IgD-negative memory B cell (primary cell): ENCODE measurements at regions not wholly inside any gene's neighbourhood (a gene's known extent, or its start where the extent isn't known, plus 50 kb on each side); places are given as distances from the start of the nearest gene placed in this dataset.

Experiments used
- H3K27ac Mint-ChIP-seq, 3 donors: one replicate each; pipeline ENCODE4 v1.8.0; 2020 to 2022; ENCODE audit warnings: mild to moderate bottlenecking in 3 of 3, mixed read lengths in 3 of 3, moderate library complexity in 1 of 3
- H3K27me3 Mint-ChIP-seq: one replicate; pipeline ENCODE4 v1.8.0; 2021; ENCODE audit warnings: mixed read lengths
- H3K36me3 Mint-ChIP-seq: one replicate; pipeline ENCODE4 v1.8.0; 2020; ENCODE audit warnings: mild to moderate bottlenecking, mixed read lengths
- H3K4me1 Mint-ChIP-seq, 3 donors: one replicate each; pipeline ENCODE4 v1.8.0; 2020 to 2022; ENCODE audit warnings: mixed read lengths in 3 of 3, mild to moderate bottlenecking in 1 of 3
- H3K4me3 Mint-ChIP-seq, 4 donors: one replicate each; pipeline ENCODE4 v1.8.0; 2020 to 2022; ENCODE audit warnings: mild to moderate bottlenecking in 4 of 4, mixed read lengths in 4 of 4, moderate library complexity in 3 of 4
- H3K9me3 Mint-ChIP-seq, 3 donors: one replicate each; pipeline ENCODE4 v1.8.0; 2020 to 2021; ENCODE audit warnings: mixed read lengths in 3 of 3, mild to moderate bottlenecking in 1 of 3

DNA sequence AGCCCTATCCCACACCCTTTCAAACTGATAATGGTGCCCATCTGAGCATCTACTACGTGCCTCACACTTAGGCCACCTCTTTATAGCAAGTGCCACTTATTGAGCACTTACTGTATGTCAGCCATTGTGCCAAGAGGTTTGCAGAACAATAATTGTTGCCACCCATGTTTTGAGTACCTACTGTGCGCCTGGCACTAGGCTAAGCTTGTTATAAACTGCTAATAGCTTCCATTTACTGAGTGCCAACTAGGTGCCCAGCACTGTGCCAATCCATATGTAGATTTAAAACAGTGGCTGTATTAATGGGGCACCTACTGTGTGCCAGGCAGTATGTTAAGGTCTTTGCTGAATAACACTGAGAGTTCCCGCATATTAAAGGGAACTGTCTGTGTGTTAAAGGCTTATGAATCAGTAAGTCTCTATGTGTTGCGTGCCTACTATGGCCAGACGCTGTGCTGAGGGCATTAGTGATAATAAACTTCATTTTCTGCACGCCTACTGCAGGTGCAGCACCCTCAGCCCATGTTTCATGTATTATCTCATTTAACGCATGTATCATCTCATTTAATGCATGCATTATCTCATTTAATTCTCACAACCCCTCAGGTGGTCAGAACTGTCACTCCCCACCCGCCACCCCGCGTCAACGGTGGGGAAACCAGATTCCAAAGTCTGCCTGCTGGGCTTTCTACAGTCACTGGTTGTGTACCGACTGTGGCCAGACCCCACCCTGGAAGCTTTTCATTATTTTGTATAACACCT is 105.0 kb downstream of the PTPRS start:
- Mint-ChIP-seq H3K27me3 (peaks cover 4% of the 10 kb centered on the region), H3K27ac (no peak overlapping the region), H3K4me3 (no peak overlapping the region), H3K4me1 (no peaks in the 10 kb centered on the region), H3K36me3 (no peaks in the 10 kb centered on the region), H3K9me3 (no peaks in the 10 kb centered on the region)

DNA sequence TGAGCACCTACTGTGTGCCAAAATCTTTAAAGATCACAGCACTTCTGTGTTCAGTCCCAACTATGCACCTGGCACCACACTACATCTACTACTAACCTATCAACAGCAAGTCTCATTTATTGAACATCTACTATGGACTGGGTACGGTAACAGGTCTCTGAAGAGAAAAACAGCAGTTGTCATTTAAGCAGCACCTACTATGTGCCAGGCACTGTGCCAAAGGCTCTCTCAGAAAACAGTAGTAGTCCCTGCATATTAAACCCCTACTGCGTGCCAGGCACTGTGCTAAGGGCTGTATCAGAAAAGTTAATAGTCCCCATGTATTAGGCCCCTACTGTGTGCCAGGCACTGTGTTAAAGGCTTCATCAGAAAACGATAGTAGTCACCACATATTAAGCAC is 106.2 kb downstream of the PTPRS start:
- H3K36me3 Mint-ChIP-seq = no peaks in the 10 kb centered on the region
- peaks cover 6% of the 10 kb centered on the region for H3K27me3 Mint-ChIP-seq

DNA sequence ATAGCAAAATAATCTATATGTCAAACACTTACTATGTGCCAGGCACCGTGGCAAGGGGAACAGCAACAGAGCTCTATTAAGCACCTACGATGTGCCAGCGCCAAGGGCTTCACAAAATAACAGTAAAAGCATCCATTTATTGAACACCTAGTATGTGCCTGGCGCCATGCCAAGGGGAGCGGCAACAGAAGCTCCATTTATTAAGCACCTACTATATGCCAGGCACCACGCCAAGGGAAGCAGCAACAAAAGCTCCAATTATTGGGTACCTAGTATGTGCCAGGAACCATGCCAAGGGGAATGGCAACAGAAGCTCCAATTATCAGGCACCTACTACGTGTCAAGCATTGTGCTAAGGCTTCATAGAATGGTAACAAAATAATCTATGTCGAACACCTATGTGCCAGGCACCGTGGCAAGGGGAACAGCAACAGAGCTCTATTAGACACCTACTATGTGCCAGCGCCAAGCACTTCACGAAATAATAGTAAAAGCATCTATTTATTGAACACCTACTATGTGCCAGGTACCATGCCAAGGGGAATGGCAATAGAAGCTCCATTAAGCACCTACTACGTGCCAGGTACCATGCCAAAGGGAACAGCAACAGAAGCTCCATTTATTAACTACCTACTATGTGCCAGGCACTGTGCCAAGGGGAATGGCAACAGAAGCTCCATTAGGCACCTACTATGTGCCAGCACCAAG is 107.7 kb downstream of the PTPRS start:
- H3K27ac Mint-ChIP-seq = no peak overlapping the region
- no peaks in the 10 kb centered on the region for H3K9me3 Mint-ChIP-seq
- no peak overlapping the region for H3K4me3 Mint-ChIP-seq
- H3K4me1 Mint-ChIP-seq = peaks cover 0 to 5% (median 4%) of the 10 kb centered on the region in 3 donors
- peaks cover 10% of the 10 kb centered on the region for H3K27me3 Mint-ChIP-seq
- peaks cover 4% of the 10 kb centered on the region for H3K36me3 Mint-ChIP-seq

More for the DNA sequence above, 106.2 kb downstream of the PTPRS start:
- H3K4me3 Mint-ChIP-seq = no peak overlapping the region
- no peak overlapping the region for H3K27ac Mint-ChIP-seq
- H3K9me3 Mint-ChIP-seq = no peaks in the 10 kb centered on the region
- H3K4me1 Mint-ChIP-seq = peaks cover 0 to 4% (median 2%) of the 10 kb centered on the region in 3 donors

DNA sequence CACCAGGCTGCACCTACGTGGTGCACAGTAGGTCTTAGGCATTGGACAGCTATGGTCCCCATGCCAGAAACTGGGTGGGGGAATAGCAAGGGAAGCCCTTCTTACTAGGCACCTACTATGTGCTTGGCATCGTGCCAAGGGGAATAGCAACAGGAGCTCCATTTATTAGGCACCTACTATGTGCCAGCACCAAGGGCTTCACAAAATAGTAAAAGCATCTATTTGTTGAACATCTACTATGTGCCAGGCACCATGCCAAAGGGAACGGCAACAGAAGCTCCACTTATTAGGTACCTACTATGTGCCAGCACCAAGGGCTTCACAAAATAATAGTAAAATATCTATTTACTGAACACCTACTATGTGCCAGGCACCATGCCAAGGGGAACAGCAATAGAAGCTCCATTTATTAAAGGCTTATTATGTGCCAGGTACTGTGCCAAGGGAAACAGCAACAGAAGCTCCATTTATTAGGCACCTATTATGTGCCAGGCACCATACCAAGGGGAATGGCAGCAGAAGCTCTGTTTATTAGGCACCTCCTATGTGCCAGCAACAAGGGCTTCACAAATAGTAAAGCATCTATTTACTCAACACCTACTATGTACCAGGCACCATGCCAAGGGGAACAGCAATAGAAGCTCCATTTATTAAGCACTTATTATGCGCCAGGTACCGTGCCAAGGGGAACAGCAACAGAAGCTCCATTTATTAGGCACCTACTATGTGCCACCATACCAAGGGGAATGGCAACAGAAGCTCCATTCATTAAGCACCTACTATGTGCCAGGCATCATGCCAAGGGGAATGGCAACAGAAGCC is 108.5 kb downstream of the PTPRS start:
- peaks cover 0 to 5% (median 4%) of the 10 kb centered on the region in 3 donors for H3K4me1 Mint-ChIP-seq
- peaks cover 4% of the 10 kb centered on the region for H3K36me3 Mint-ChIP-seq
- H3K27me3 Mint-ChIP-seq = peaks cover 15% of the 10 kb centered on the region
- no peak overlapping the region for H3K27ac Mint-ChIP-seq
- peak overlapping the region in 1 of 4 donors; percentile 33 for H3K4me3 Mint-ChIP-seq
- H3K9me3 Mint-ChIP-seq = no peaks in the 10 kb centered on the region

DNA sequence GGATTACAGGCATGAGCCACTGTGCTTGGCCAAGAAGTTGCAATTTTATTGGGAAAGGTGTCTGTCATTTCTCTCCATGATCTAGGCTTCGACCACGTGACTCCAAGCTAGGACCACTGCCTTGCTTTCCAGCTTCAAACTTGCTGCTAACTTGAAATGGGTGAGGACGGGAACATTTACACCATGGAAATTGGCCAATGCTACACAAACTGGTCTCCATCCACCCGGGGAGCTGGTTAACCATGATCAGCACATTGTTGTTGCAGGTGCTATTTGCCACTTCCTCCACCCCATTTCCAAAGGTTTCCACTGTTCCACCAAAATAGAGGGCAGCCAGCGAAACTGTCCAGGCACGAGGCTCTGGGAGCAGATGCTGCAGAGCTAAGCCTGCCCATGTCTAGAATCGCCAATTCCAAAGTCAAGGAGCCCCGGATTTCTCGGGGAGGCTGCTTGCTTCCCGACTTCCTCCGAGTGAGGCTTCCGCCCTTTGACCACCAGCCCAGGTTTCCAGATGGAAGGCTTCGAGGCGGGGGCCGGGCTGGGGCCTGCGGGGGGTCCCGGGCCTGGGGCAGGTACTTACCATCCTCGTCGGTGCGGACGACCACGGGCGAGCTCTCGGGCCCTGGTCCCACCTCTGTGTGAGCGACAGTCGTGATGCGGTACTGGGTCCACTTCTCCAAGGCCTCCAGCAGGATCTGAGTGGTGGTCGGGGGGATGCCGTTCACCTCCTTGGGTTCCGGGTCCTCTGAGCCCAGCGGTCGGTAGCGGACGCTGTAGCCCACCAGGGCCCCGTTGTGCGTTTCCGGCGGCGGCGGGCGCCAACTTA is 109.7 kb downstream of the PTPRS start:
- H3K27me3 Mint-ChIP-seq = peaks cover 16% of the 10 kb centered on the region
- H3K27ac Mint-ChIP-seq = no peak overlapping the region
- peaks cover 4% of the 10 kb centered on the region for H3K36me3 Mint-ChIP-seq
- peaks cover 0 to 5% (median 4%) of the 10 kb centered on the region in 3 donors for H3K4me1 Mint-ChIP-seq
- no peak overlapping the region for H3K4me3 Mint-ChIP-seq
- no peaks in the 10 kb centered on the region for H3K9me3 Mint-ChIP-seq

DNA sequence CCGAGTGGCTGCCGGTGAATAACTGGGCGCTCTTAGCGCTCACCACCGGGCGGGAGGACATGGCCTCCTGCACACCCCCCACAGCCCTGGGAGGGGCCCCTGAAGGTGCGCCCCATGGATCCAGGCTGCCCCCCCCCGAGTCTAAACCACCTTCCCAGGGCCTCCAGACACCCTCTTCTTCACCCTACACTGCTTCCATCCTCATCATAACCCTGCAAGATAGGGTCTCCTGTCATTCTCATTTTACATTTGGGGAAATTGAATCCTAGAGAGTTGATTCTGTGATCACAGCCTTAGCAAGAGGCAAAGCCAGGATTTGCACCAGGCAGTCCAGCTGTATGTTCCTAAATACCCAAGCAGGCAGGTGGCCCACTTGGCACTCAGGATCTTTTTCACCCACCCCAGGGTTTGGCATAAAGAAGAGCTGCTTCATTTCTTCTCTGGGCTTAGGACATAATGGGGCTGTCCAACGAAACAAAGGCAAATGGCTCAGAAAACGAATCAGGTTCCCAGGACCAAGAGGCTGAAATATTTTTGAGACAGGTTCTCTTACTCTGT is 110.8 kb downstream of the PTPRS start:
- Mint-ChIP-seq H3K4me1 (peaks cover 0 to 5% (median 4%) of the 10 kb centered on the region in 3 donors), H3K9me3 (no peaks in the 10 kb centered on the region), H3K4me3 (peak overlapping the region in 3 of 4 donors; percentile 12 to 90 (median 57)), H3K36me3 (peaks cover 4% of the 10 kb centered on the region), H3K27me3 (peaks cover 16% of the 10 kb centered on the region), H3K27ac (peak overlapping the region in 1 of 3 donors; percentile 85)

DNA sequence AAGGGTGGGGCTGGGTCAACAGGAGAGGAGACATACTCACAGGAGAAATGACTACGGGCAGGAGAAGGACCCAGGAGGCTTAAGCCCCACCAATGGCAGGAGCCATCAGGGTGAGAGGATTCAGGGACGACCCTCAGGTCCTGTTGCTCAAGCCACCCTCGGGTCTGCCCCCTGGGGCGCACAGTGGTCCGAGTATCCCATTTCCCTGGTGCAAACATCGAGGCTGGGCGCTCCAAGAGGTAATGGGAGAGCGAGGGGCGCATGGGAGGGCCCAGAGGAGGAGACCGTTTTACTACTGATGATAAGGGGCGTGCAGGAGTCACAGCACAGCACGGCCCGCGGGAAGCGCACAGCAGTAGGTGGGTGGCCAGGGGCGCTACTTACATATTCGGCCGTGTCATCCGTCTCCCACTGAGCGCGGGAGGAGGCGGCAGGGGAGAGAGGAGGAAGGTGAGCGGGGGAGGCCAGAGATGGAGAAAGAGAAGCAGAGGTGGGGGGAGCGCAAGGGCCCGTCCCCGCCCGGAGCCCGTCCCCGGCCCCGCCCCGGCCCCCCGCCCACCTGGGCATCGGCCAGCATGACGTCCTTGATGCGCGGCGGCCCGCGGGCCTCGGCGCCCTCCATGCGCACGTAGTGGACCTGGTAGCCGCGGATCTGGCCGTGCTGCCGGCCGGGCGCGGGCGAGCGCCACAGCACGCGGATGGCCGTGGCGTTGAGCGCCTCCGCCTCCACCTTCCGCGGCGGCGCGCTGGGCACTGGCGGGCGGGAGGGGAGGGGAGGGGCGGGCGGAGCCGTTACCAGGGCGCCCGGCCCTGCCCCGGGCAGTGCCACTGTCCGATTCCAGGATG is 111.5 kb downstream of the PTPRS start:
- Mint-ChIP-seq H3K4me3 (peak overlapping the region in 3 of 4 donors; percentile 59 to 85 (median 79)), H3K36me3 (peaks cover 4% of the 10 kb centered on the region), H3K9me3 (no peaks in the 10 kb centered on the region), H3K27me3 (peaks cover 16% of the 10 kb centered on the region), H3K4me1 (peaks cover 0 to 5% (median 4%) of the 10 kb centered on the region in 3 donors), H3K27ac (peak overlapping the region in 1 of 3 donors; percentile 85)

DNA sequence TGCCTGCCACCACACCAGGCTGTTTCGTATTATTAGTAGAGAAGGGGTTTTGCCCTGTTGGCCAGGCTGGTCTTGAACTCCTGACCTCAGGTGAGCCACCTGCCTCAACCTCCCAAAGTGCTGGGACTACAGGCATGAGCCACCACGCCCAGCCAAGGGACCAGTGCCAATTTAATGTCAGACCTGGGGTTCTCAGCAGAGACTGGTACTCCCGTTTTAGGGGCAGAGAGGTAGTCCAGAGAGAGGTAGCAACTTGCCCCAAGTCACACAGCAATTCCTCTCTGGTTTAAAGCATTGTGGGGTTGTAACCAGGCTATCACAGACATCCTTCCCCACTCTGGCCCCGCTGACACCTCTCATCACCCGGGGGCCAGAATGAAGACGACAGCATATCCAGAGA is 112.1 kb downstream of the PTPRS start:
- peak overlapping the region in 2 of 4 donors; percentile 49 to 79 for H3K4me3 Mint-ChIP-seq

DNA sequence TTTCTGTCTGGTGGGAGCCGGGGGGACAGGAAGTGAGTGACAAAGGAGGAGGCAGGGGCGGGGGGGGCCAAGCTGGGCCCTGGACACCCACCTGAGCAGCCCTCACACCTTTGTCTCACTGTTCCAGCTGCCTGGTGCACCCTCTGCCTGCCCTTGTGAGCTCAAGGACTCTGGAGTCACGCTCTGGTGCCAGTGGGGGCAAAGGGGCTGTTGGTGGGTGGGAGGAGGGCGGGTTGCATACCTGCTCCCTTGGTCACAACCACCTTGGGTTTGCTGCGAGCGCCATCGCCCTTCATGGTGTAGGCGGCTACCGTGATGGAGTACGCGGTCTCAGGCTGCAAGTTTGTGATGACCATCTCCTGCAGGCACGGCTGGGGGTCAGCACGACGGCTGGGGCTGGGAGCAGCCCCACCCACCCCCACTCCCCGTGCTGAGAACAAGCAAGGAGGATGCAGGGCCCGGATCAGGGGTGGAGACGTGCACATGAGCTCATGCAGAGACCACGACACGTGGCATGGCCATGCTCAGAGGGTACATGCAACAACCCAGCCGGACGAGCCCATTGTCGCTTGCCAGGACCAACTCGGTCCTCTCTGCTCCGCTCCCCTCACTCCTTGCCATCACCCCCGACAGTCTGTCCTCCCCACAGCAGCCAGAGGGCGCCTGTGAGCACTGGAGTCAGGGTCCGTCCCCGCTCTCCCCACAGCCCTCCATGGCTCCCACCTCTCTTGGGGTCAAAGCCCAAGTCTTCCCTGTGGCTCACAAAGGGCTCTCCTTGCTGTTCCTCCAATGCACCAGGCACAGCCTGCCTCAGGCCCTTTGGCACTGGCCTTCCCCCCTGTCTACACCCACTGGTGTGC is 114.9 kb downstream of the PTPRS start:
- Mint-ChIP-seq H3K4me3 (no peak overlapping the region), H3K4me1 (peaks cover 0 to 5% (median 4%) of the 10 kb centered on the region in 3 donors), H3K9me3 (no peaks in the 10 kb centered on the region), H3K36me3 (peaks cover 4% of the 10 kb centered on the region), H3K27ac (peak overlapping the region in 1 of 3 donors; percentile 23), H3K27me3 (peaks cover 17% of the 10 kb centered on the region)

More for the DNA sequence above, 112.1 kb downstream of the PTPRS start:
- H3K4me1 Mint-ChIP-seq = peaks cover 0 to 5% (median 4%) of the 10 kb centered on the region in 3 donors
- peaks cover 16% of the 10 kb centered on the region for H3K27me3 Mint-ChIP-seq
- no peak overlapping the region for H3K27ac Mint-ChIP-seq
- H3K36me3 Mint-ChIP-seq = peaks cover 4% of the 10 kb centered on the region
- no peaks in the 10 kb centered on the region for H3K9me3 Mint-ChIP-seq

DNA sequence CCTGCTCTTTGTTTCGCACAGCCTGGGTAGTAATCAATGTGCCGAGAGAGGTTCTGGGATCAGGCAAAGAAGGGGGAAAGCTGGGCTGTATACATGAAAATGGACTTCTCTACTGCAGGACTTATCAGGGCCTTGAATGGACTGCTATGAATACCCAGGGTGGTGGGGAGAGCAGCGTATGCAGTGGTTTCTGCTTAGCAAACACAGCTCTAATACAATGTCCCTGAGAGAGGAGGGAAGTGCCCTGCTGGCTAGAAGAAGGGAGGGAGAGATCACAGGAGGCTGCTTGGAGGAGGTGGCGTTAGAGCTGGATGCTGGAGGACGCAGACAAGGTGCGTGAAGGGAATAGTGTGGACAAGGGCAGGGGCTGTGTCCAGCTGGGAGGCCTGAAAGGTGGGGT is 116.1 kb downstream of the PTPRS start:
- H3K4me1 Mint-ChIP-seq = peaks cover 0 to 3% (median 0%) of the 10 kb centered on the region in 3 donors
- H3K36me3 Mint-ChIP-seq = peaks cover 4% of the 10 kb centered on the region
- H3K27me3 Mint-ChIP-seq = peaks cover 15% of the 10 kb centered on the region
- no peaks in the 10 kb centered on the region for H3K9me3 Mint-ChIP-seq
- H3K4me3 Mint-ChIP-seq = no peak overlapping the region
- H3K27ac Mint-ChIP-seq = no peak overlapping the region

DNA sequence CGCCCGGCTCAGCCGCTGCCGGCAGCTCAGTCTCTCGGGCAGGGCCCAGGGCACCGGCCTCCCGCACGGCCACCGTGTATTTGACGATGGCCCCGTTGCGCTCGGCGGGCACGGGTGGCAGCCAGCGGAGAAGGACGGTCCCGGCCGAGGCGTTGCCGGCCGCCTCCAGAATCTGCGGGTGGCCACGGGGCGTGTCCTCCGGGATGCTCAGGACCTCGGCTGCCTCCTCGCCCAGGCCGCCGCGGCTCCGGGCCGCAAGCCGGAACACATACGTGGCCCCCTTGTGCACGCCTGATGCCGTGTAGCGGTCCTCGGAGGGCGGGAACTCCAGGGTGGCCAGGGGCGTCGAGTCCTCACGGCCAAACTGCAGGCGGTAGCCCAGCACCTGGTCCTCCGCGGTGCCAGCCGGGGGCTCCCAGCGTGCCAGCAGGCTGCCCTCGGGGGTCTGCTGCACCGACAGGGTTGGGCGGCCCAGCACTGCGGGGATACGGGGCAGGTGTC is 117.7 kb downstream of the PTPRS start:
- Mint-ChIP-seq H3K4me3 (no peak overlapping the region), H3K4me1 (no peaks in the 10 kb centered on the region), H3K27me3 (peaks cover 8% of the 10 kb centered on the region), H3K27ac (no peak overlapping the region), H3K36me3 (no peaks in the 10 kb centered on the region), H3K9me3 (no peaks in the 10 kb centered on the region)

DNA sequence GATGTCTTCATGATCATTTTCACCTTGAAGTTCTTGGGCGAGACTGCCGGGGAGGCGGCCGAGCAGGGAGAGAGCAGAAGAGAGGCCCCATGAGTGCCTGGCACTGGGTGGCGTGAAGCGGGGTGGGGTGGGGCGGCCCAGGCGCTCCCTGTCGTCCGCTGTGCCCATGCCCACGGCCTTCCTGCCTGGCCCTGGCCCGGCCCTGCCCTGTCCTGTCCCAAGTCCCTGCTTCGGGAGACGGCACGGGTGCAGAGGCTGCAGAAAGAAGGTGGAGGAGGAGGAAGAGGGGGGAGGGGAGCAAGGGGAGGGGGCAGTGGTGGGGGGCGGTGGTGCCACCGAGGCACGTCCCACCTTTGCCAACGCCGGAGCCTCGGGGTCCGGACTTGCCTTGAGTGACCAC is 118.4 kb downstream of the PTPRS start:
- Mint-ChIP-seq H3K27me3 (peaks cover 4% of the 10 kb centered on the region), H3K4me1 (peaks cover 2 to 6% (median 4%) of the 10 kb centered on the region in 3 donors), H3K9me3 (no peaks in the 10 kb centered on the region), H3K27ac (no peak overlapping the region), H3K4me3 (no peak overlapping the region), H3K36me3 (no peaks in the 10 kb centered on the region)
